ENCODE measurements at regions not wholly inside any gene's neighbourhood (a gene's known extent, or its start where the extent isn't known, plus 50 kb on each side); places are given as distances from the start of the nearest gene placed in this dataset.
A peak's percentile ranks its signal among the peaks of the same experiment; 100 is the strongest.

DNA sequence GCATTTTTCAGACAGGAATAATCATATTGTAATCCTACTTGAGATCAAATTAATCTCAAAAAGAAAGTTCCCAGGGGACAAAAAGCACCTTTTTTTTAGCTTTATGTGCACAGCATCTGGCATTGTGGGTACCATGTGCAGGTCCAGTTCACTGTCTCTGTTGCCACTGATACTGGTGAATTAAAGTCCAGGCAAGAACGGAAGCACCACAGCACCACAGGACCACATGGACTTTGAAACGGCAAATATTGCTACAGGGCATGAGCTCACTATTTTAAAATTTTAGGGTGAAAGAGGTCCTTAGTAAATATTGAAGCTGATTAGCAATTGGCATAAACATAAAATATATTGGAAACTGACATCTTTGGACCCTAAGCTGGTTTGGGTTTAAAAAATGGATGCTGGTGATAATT is 709.0 kb downstream of the EPM2A start:
- H2AFZ ChIP-seq (ENCODE audit: low read depth) = no peak overlapping the region
- H3K4me2 ChIP-seq = no peak overlapping the region
- no peak overlapping the region for H3K4me3 ChIP-seq (IDR thresholded peaks at IDR 0.05; ENCODE audit: insufficient read depth, low read depth, low read length)
- no peak overlapping the region for H3K9ac ChIP-seq
- H3K79me2 ChIP-seq (ENCODE audit: insufficient read depth, low read depth) = no peaks in the 10 kb centered on the region
- H3K27ac ChIP-seq = no peak overlapping the region
- H3K4me1 ChIP-seq (ENCODE audit: low read depth, poor library complexity, severe bottlenecking) = peaks cover 21% of the 10 kb centered on the region
- TF ChIP-seq, protein P1, sequence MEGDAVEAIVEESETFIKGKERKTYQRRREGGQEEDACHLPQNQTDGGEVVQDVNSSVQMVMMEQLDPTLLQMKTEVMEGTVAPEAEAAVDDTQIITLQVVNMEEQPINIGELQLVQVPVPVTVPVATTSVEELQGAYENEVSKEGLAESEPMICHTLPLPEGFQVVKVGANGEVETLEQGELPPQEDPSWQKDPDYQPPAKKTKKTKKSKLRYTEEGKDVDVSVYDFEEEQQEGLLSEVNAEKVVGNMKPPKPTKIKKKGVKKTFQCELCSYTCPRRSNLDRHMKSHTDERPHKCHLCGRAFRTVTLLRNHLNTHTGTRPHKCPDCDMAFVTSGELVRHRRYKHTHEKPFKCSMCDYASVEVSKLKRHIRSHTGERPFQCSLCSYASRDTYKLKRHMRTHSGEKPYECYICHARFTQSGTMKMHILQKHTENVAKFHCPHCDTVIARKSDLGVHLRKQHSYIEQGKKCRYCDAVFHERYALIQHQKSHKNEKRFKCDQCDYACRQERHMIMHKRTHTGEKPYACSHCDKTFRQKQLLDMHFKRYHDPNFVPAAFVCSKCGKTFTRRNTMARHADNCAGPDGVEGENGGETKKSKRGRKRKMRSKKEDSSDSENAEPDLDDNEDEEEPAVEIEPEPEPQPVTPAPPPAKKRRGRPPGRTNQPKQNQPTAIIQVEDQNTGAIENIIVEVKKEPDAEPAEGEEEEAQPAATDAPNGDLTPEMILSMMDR (conservative IDR thresholded peaks at IDR 0.05; ENCODE audit: low read depth, low read length) = no peak
- no peaks in the 10 kb centered on the region for H3K27me3 ChIP-seq (ENCODE audit: insufficient read depth, low read depth)
- no peaks in the 10 kb centered on the region for H3K36me3 ChIP-seq (ENCODE audit: insufficient read depth)
- H4K20me1 ChIP-seq (ENCODE audit: insufficient read depth) = no peaks in the 10 kb centered on the region

- TF ChIP-seq, protein P1 (conservative IDR thresholded peaks at IDR 0.05; ENCODE audit: low read depth, low read length) = peak; percentile 56
- H2AFZ ChIP-seq (ENCODE audit: low read depth) = peak overlapping the region; percentile 30; the same call in 1 of the 2 replicates
- no peaks in the 10 kb centered on the region for H3K27me3 ChIP-seq (ENCODE audit: insufficient read depth, low read depth)
- no peaks in the 10 kb centered on the region for H4K20me1 ChIP-seq (ENCODE audit: insufficient read depth)
- no peak overlapping the region for H3K4me3 ChIP-seq (IDR thresholded peaks at IDR 0.05; ENCODE audit: insufficient read depth, low read depth, low read length)
- no peak overlapping the region for H3K4me2 ChIP-seq
- H3K27ac ChIP-seq = no peak overlapping the region
- no peaks in the 10 kb centered on the region for H3K79me2 ChIP-seq (ENCODE audit: insufficient read depth, low read depth)
- no peaks in the 10 kb centered on the region for H3K36me3 ChIP-seq (ENCODE audit: insufficient read depth)
- H3K4me1 ChIP-seq (ENCODE audit: low read depth, poor library complexity, severe bottlenecking) = peaks cover 11% of the 10 kb centered on the region
- H3K9ac ChIP-seq = no peak overlapping the region
Observed at GRCh38 chr6:145028144-145028818, 707.0 kb downstream of the EPM2A start.

- H3K4me1 ChIP-seq (ENCODE audit: low read depth, poor library complexity, severe bottlenecking) = peaks cover 13% of the 10 kb centered on the region
- H3K27ac ChIP-seq = no peak overlapping the region
- H3K79me2 ChIP-seq (ENCODE audit: insufficient read depth, low read depth) = no peaks in the 10 kb centered on the region
- TF ChIP-seq, protein P1 (conservative IDR thresholded peaks at IDR 0.05; ENCODE audit: low read depth, low read length) = no peak
- H2AFZ ChIP-seq (ENCODE audit: low read depth) = no peak overlapping the region
- no peak overlapping the region for H3K9ac ChIP-seq
- H3K36me3 ChIP-seq (ENCODE audit: insufficient read depth) = no peaks in the 10 kb centered on the region
- no peaks in the 10 kb centered on the region for H4K20me1 ChIP-seq (ENCODE audit: insufficient read depth)
- H3K4me3 ChIP-seq (IDR thresholded peaks at IDR 0.05; ENCODE audit: insufficient read depth, low read depth, low read length) = no peak overlapping the region
- H3K4me2 ChIP-seq = no peak overlapping the region
- H3K27me3 ChIP-seq (ENCODE audit: insufficient read depth, low read depth) = no peaks in the 10 kb centered on the region
Observed at GRCh38 chr6:145031001-145031400, 704.3 kb downstream of the EPM2A start.

DNA sequence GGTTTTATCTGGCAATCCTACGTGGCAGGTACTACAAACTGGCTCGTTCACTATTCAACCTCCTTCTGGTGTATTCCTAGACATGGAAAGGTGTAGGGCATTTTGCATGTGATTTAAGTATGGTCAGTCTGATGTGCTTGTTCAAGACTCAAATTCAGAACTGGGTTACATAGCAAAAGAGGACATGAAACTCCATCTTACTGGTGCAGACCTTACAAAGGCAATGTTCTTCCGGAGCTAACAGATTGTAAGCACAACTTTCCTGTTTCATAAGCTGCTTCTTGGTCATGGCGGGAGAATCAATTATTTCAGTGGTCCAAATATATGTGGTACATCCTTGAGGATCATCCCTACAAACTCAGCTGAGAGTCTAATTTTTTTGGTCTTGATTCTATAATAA is 703.4 kb downstream of the EPM2A start:
- H2AFZ ChIP-seq (ENCODE audit: low read depth) = no peak overlapping the region
- no peaks in the 10 kb centered on the region for H4K20me1 ChIP-seq (ENCODE audit: insufficient read depth)
- H3K27me3 ChIP-seq (ENCODE audit: insufficient read depth, low read depth) = no peaks in the 10 kb centered on the region
- no peak overlapping the region for H3K4me2 ChIP-seq
- no peak overlapping the region for H3K27ac ChIP-seq
- H3K79me2 ChIP-seq (ENCODE audit: insufficient read depth, low read depth) = no peaks in the 10 kb centered on the region
- no peaks in the 10 kb centered on the region for H3K36me3 ChIP-seq (ENCODE audit: insufficient read depth)
- no peak overlapping the region for H3K4me3 ChIP-seq (IDR thresholded peaks at IDR 0.05; ENCODE audit: insufficient read depth, low read depth, low read length)
- no peak overlapping the region for H3K9ac ChIP-seq
- TF ChIP-seq, protein P1 (conservative IDR thresholded peaks at IDR 0.05; ENCODE audit: low read depth, low read length) = no peak
- H3K4me1 ChIP-seq (ENCODE audit: low read depth, poor library complexity, severe bottlenecking) = peaks cover 13% of the 10 kb centered on the region

Measured in KMS-11 (cell line).